ENCODE measurements at regions not wholly inside any gene's neighbourhood (a gene's known extent, or its start where the extent isn't known, plus 50 kb on each side); places are given as distances from the start of the nearest gene placed in this dataset.
A peak's percentile ranks its signal among the peaks of the same experiment; 100 is the strongest.

- H3K4me1 ChIP-seq (ENCODE audit: low read length): peaks cover 36% of the 10 kb centered on the region
- H3K4me3 ChIP-seq (ENCODE audit: low read length): no peak overlapping the region
- H3K9ac ChIP-seq (ENCODE audit: low read length): no peak overlapping the region
- DNase-seq: no peak
- no peaks in the 10 kb centered on the region for H3K9me3 ChIP-seq (ENCODE audit: low read length)
- no peak overlapping the region for H2AFZ ChIP-seq (ENCODE audit: low read length)
- H4K20me1 ChIP-seq (ENCODE audit: insufficient read depth, low read depth, low read length): no peaks in the 10 kb centered on the region
- H3K27me3 ChIP-seq (ENCODE audit: low read length): no peaks in the 10 kb centered on the region
- no peak overlapping the region for H3K27ac ChIP-seq (ENCODE audit: low read length)
- no peaks in the 10 kb centered on the region for H3K79me2 ChIP-seq (ENCODE audit: low read length)
- no peaks in the 10 kb centered on the region for H3K36me3 ChIP-seq (ENCODE audit: insufficient read depth, low read length)
- no peaks in the 10 kb centered on the region for H3K9me2 ChIP-seq (replicated peaks; ENCODE audit: insufficient read depth, low read length)
- no peak overlapping the region for H3K4me2 ChIP-seq (ENCODE audit: low read depth, low read length, poor library complexity, severe bottlenecking)
These were observed 470.5 kb upstream of the CITED2 start for GRCh38 chr6:139844907-139845306.

GRCh38 chr6:139841794-139842215 lies 467.4 kb upstream of the CITED2 start:
- H3K79me2 ChIP-seq (ENCODE audit: low read length): no peaks in the 10 kb centered on the region
- no peaks in the 10 kb centered on the region for H3K9me2 ChIP-seq (replicated peaks; ENCODE audit: insufficient read depth, low read length)
- no peaks in the 10 kb centered on the region for H3K27me3 ChIP-seq (ENCODE audit: low read length)
- peak overlapping the region; percentile 22 for H2AFZ ChIP-seq (ENCODE audit: low read length)
- no peaks in the 10 kb centered on the region for H3K9me3 ChIP-seq (ENCODE audit: low read length)
- peak overlapping the region; percentile 36 for H3K9ac ChIP-seq (ENCODE audit: low read length)
- no peaks in the 10 kb centered on the region for H3K36me3 ChIP-seq (ENCODE audit: insufficient read depth, low read length)
- peak overlapping the region; percentile 62 for H3K4me2 ChIP-seq (ENCODE audit: low read depth, low read length, poor library complexity, severe bottlenecking)
- H4K20me1 ChIP-seq (ENCODE audit: insufficient read depth, low read depth, low read length): no peaks in the 10 kb centered on the region
- peak overlapping the region; percentile 26 for H3K4me3 ChIP-seq (ENCODE audit: low read length)
- H3K4me1 ChIP-seq (ENCODE audit: low read length): peaks cover 37% of the 10 kb centered on the region
- peak overlapping the region; percentile 90 for H3K27ac ChIP-seq (ENCODE audit: low read length)
- DNase-seq: peak; percentile 93

- Histone ChIP-seq H3K9ac (ENCODE audit: low read length) (no peak overlapping the region), H3K79me2 (ENCODE audit: low read length) (no peaks in the 10 kb centered on the region), H3K9me2 (replicated peaks; ENCODE audit: insufficient read depth, low read length) (no peaks in the 10 kb centered on the region), H3K4me1 (ENCODE audit: low read length) (peaks cover 32% of the 10 kb centered on the region), H3K27ac (ENCODE audit: low read length) (peak overlapping the region; percentile 15; the same call in 1 of the 2 replicates), H4K20me1 (ENCODE audit: insufficient read depth, low read depth, low read length) (no peaks in the 10 kb centered on the region), H3K36me3 (ENCODE audit: insufficient read depth, low read length) (no peaks in the 10 kb centered on the region), H2AFZ (ENCODE audit: low read length) (peak overlapping the region; percentile 98), H3K4me2 (ENCODE audit: low read depth, low read length, poor library complexity, severe bottlenecking) (peak overlapping the region; percentile 39), H3K4me3 (ENCODE audit: low read length) (peak overlapping the region; percentile 37; the same call in 1 of the 2 replicates), H3K27me3 (ENCODE audit: low read length) (no peaks in the 10 kb centered on the region), H3K9me3 (ENCODE audit: low read length) (no peaks in the 10 kb centered on the region)
- peak; percentile 52 for DNase-seq
These were observed 465.2 kb upstream of the CITED2 start for GRCh38 chr6:139839506-139840156.

- no peak overlapping the region for H3K4me3 ChIP-seq (ENCODE audit: low read length)
- H3K36me3 ChIP-seq (ENCODE audit: insufficient read depth, low read length): no peaks in the 10 kb centered on the region
- H3K4me2 ChIP-seq (ENCODE audit: low read depth, low read length, poor library complexity, severe bottlenecking): no peak overlapping the region
- H3K9me2 ChIP-seq (replicated peaks; ENCODE audit: insufficient read depth, low read length): no peaks in the 10 kb centered on the region
- H3K4me1 ChIP-seq (ENCODE audit: low read length): peaks cover under 1% of the 10 kb centered on the region
- DNase-seq: no peak
- H3K27me3 ChIP-seq (ENCODE audit: low read length): no peaks in the 10 kb centered on the region
- no peak overlapping the region for H3K27ac ChIP-seq (ENCODE audit: low read length)
- H2AFZ ChIP-seq (ENCODE audit: low read length): no peak overlapping the region
- H3K9me3 ChIP-seq (ENCODE audit: low read length): no peaks in the 10 kb centered on the region
- H3K9ac ChIP-seq (ENCODE audit: low read length): no peak overlapping the region
- H3K79me2 ChIP-seq (ENCODE audit: low read length): no peaks in the 10 kb centered on the region
- no peaks in the 10 kb centered on the region for H4K20me1 ChIP-seq (ENCODE audit: insufficient read depth, low read depth, low read length)
These were observed 459.8 kb upstream of the CITED2 start for GRCh38 chr6:139834232-139834631.

- no peak for DNase-seq
- Histone ChIP-seq H3K79me2 (ENCODE audit: low read length) (no peaks in the 10 kb centered on the region), H2AFZ (ENCODE audit: low read length) (no peak overlapping the region), H3K4me2 (ENCODE audit: low read depth, low read length, poor library complexity, severe bottlenecking) (no peak overlapping the region), H3K36me3 (ENCODE audit: insufficient read depth, low read length) (no peaks in the 10 kb centered on the region), H3K4me3 (ENCODE audit: low read length) (no peak overlapping the region), H4K20me1 (ENCODE audit: insufficient read depth, low read depth, low read length) (no peaks in the 10 kb centered on the region), H3K27ac (ENCODE audit: low read length) (no peak overlapping the region), H3K27me3 (ENCODE audit: low read length) (no peaks in the 10 kb centered on the region), H3K9me3 (ENCODE audit: low read length) (no peaks in the 10 kb centered on the region), H3K9me2 (replicated peaks; ENCODE audit: insufficient read depth, low read length) (no peaks in the 10 kb centered on the region), H3K9ac (ENCODE audit: low read length) (no peak overlapping the region), H3K4me1 (ENCODE audit: low read length) (no peaks in the 10 kb centered on the region)
These were observed 459.1 kb upstream of the CITED2 start for GRCh38 chr6:139833592-139833991.

GRCh38 chr6:139832493-139833305 lies 458.3 kb upstream of the CITED2 start:
- Histone ChIP-seq H3K27ac (ENCODE audit: low read length) (no peak overlapping the region), H3K36me3 (ENCODE audit: insufficient read depth, low read length) (no peaks in the 10 kb centered on the region)

GRCh38 chr6:139829576-139829975 lies 455.1 kb upstream of the CITED2 start:
- Histone ChIP-seq H4K20me1 (ENCODE audit: insufficient read depth, low read depth, low read length) (no peaks in the 10 kb centered on the region), H3K27ac (ENCODE audit: low read length) (no peak overlapping the region), H3K27me3 (ENCODE audit: low read length) (no peaks in the 10 kb centered on the region), H3K79me2 (ENCODE audit: low read length) (no peaks in the 10 kb centered on the region), H3K36me3 (ENCODE audit: insufficient read depth, low read length) (no peaks in the 10 kb centered on the region), H2AFZ (ENCODE audit: low read length) (no peak overlapping the region), H3K4me2 (ENCODE audit: low read depth, low read length, poor library complexity, severe bottlenecking) (no peak overlapping the region), H3K9me2 (replicated peaks; ENCODE audit: insufficient read depth, low read length) (no peaks in the 10 kb centered on the region), H3K4me1 (ENCODE audit: low read length) (no peaks in the 10 kb centered on the region), H3K9me3 (ENCODE audit: low read length) (no peaks in the 10 kb centered on the region), H3K9ac (ENCODE audit: low read length) (no peak overlapping the region), H3K4me3 (ENCODE audit: low read length) (no peak overlapping the region)
- DNase-seq: no peak

More at GRCh38 chr6:139832493-139833305, 458.3 kb upstream of the CITED2 start:
- Histone ChIP-seq H3K4me3 (ENCODE audit: low read length) (no peak overlapping the region), H3K9ac (ENCODE audit: low read length) (no peak overlapping the region), H3K4me2 (ENCODE audit: low read depth, low read length, poor library complexity, severe bottlenecking) (no peak overlapping the region), H3K27me3 (ENCODE audit: low read length) (no peaks in the 10 kb centered on the region), H4K20me1 (ENCODE audit: insufficient read depth, low read depth, low read length) (no peaks in the 10 kb centered on the region), H2AFZ (ENCODE audit: low read length) (no peak overlapping the region), H3K79me2 (ENCODE audit: low read length) (no peaks in the 10 kb centered on the region), H3K4me1 (ENCODE audit: low read length) (no peaks in the 10 kb centered on the region), H3K9me3 (ENCODE audit: low read length) (no peaks in the 10 kb centered on the region), H3K9me2 (replicated peaks; ENCODE audit: insufficient read depth, low read length) (no peaks in the 10 kb centered on the region)
- DNase-seq: no peak

- H3K4me3 ChIP-seq (ENCODE audit: low read length): no peak overlapping the region
- no peaks in the 10 kb centered on the region for H3K9me3 ChIP-seq (ENCODE audit: low read length)
- no peaks in the 10 kb centered on the region for H4K20me1 ChIP-seq (ENCODE audit: insufficient read depth, low read depth, low read length)
- no peaks in the 10 kb centered on the region for H3K36me3 ChIP-seq (ENCODE audit: insufficient read depth, low read length)
- no peaks in the 10 kb centered on the region for H3K79me2 ChIP-seq (ENCODE audit: low read length)
- no peak for DNase-seq
- H3K4me1 ChIP-seq (ENCODE audit: low read length): no peaks in the 10 kb centered on the region
- no peak overlapping the region for H2AFZ ChIP-seq (ENCODE audit: low read length)
- no peaks in the 10 kb centered on the region for H3K9me2 ChIP-seq (replicated peaks; ENCODE audit: insufficient read depth, low read length)
- H3K9ac ChIP-seq (ENCODE audit: low read length): no peak overlapping the region
- H3K4me2 ChIP-seq (ENCODE audit: low read depth, low read length, poor library complexity, severe bottlenecking): no peak overlapping the region
- no peak overlapping the region for H3K27ac ChIP-seq (ENCODE audit: low read length)
- H3K27me3 ChIP-seq (ENCODE audit: low read length): no peaks in the 10 kb centered on the region
These were observed 454.5 kb upstream of the CITED2 start for GRCh38 chr6:139828751-139829519.

Data from Karpas-422 (cell line).